ENCODE measurements at regions not wholly inside any gene's neighbourhood (a gene's known extent, or its start where the extent isn't known, plus 50 kb on each side); places are given as distances from the start of the nearest gene placed in this dataset.

GRCh38 chr20:60361761-60362395, 403.7 kb downstream of the CDH26 start:
- no peak for TF ChIP-seq POLR2AphosphoS5 (IDR thresholded peaks at IDR 0.05)
- TF ChIP-seq EP300 (IDR thresholded peaks at IDR 0.05) = no peak
- TF ChIP-seq, protein P1, sequence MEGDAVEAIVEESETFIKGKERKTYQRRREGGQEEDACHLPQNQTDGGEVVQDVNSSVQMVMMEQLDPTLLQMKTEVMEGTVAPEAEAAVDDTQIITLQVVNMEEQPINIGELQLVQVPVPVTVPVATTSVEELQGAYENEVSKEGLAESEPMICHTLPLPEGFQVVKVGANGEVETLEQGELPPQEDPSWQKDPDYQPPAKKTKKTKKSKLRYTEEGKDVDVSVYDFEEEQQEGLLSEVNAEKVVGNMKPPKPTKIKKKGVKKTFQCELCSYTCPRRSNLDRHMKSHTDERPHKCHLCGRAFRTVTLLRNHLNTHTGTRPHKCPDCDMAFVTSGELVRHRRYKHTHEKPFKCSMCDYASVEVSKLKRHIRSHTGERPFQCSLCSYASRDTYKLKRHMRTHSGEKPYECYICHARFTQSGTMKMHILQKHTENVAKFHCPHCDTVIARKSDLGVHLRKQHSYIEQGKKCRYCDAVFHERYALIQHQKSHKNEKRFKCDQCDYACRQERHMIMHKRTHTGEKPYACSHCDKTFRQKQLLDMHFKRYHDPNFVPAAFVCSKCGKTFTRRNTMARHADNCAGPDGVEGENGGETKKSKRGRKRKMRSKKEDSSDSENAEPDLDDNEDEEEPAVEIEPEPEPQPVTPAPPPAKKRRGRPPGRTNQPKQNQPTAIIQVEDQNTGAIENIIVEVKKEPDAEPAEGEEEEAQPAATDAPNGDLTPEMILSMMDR (IDR thresholded peaks at IDR 0.05) = no peak
- no peak for TF ChIP-seq POLR2A (IDR thresholded peaks at IDR 0.05)
- Histone ChIP-seq H3K4me3 (no peak overlapping the region), H3K27me3 (no peaks in the 10 kb centered on the region), H3K36me3 (no peaks in the 10 kb centered on the region), H3K9me3 (no peaks in the 10 kb centered on the region), H3K27ac (no peak overlapping the region), H3K4me1 (no peaks in the 10 kb centered on the region)
- intact Hi-C loops (cut with DNase I; ENCODE audit: low total_unique reads) = no loop called here
- no peak for DNase-seq
- 66 to 76% (median 72%) methylated on average over 10 of the region's 10 CpGs for WGBS, 5 donors

GRCh38 chr20:60362531-60362930, 404.3 kb downstream of the CDH26 start:
- 48 to 62% (median 57%) methylated on average over 5 of the region's 5 CpGs for WGBS, 5 donors
- Histone ChIP-seq H3K9me3 (no peaks in the 10 kb centered on the region), H3K27ac (no peak overlapping the region), H3K4me1 (no peaks in the 10 kb centered on the region), H3K36me3 (no peaks in the 10 kb centered on the region), H3K4me3 (no peak overlapping the region), H3K27me3 (no peaks in the 10 kb centered on the region)
- TF ChIP-seq EP300 (IDR thresholded peaks at IDR 0.05) (no peak), POLR2AphosphoS5 (IDR thresholded peaks at IDR 0.05) (no peak), POLR2A (IDR thresholded peaks at IDR 0.05) (no peak)
- TF ChIP-seq, protein P1 (IDR thresholded peaks at IDR 0.05) = no peak
- DNase-seq = peak in 1 of 2 donors; percentile 19
- intact Hi-C loops (cut with DNase I; ENCODE audit: low total_unique reads) = no loop called here

GRCh38 chr20:60363698-60364097, 405.5 kb downstream of the CDH26 start:
- H3K36me3 ChIP-seq = no peaks in the 10 kb centered on the region
- peaks cover 0 to 2% (median under 1%) of the 10 kb centered on the region in 4 donors for H3K9me3 ChIP-seq
- 82 to 85% (median 85%) methylated on average over 11 to 12 of the region's 12 CpGs for WGBS, 5 donors
- no peak for TF ChIP-seq EP300 (IDR thresholded peaks at IDR 0.05)
- no peak for TF ChIP-seq POLR2AphosphoS5 (IDR thresholded peaks at IDR 0.05)
- no peak for TF ChIP-seq POLR2A (IDR thresholded peaks at IDR 0.05)
- TF ChIP-seq, protein P1 (IDR thresholded peaks at IDR 0.05) = no peak
- H3K4me3 ChIP-seq = no peak overlapping the region
- no peak overlapping the region for H3K27ac ChIP-seq
- DNase-seq = no peak
- intact Hi-C loops (cut with DNase I; ENCODE audit: low total_unique reads) = no loop called here
- no peaks in the 10 kb centered on the region for H3K4me1 ChIP-seq
- H3K27me3 ChIP-seq = no peaks in the 10 kb centered on the region

DNA sequence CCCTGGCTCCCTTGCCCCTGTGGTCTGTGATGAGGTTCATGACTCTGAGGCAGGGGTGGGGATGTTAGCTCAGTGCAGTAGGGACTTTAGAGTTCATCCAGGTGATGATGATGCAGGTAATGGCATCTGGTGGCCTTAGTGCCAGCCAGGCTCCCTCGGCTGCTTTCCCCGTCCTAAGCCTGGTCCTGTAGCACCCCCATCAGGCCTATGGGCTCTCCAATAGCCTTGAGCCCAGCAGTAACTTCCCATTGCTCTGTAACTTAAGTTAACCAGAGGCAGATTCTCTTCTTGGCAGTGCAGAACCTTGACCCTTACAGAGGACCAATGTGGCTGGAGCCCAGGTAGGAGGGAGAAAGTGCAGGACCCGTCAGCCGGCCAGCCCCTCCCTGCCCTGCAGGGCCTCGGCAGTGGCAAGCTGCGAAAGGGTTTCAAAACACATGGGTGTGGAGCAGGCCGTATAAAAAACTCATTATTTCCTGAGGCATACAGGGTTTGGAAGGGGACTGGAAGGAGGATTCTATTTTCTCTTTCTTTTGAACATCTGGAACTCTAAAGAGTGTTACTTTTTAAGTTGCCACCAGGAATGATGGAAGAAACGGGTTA, 406.9 kb downstream of the CDH26 start:
- Histone ChIP-seq H3K9me3 (peaks cover 0 to 7% (median 3%) of the 10 kb centered on the region in 4 donors), H3K27me3 (no peaks in the 10 kb centered on the region), H3K36me3 (no peaks in the 10 kb centered on the region), H3K4me1 (no peaks in the 10 kb centered on the region), H3K4me3 (no peak overlapping the region), H3K27ac (no peak overlapping the region)
- DNase-seq = peak; percentile 34 to 39
- TF ChIP-seq, protein P1 (IDR thresholded peaks at IDR 0.05) = peak in 1 of 7 experiments; percentile 32
- no peak for TF ChIP-seq POLR2AphosphoS5 (IDR thresholded peaks at IDR 0.05)
- WGBS, 5 donors = 43 to 62% (median 56%) methylated on average over 8 of the region's 8 CpGs
- intact Hi-C loops (cut with DNase I; ENCODE audit: low total_unique reads) = no loop called here

Measured in stomach (tissue), 8 donors.